ENCODE measurements at regions not wholly inside any gene's neighbourhood (a gene's known extent, or its start where the extent isn't known, plus 50 kb on each side); places are given as distances from the start of the nearest gene placed in this dataset.

GRCh38 chrX:74216421-74216820, 87.6 kb upstream of the ZCCHC13 start:
- no peak overlapping the region for H3K27ac ChIP-seq (ENCODE audit: poor library complexity, severe bottlenecking)
- no peaks in the 10 kb centered on the region for H3K4me1 ChIP-seq (ENCODE audit: insufficient read depth, poor library complexity, severe bottlenecking)
- H3K4me3 ChIP-seq (ENCODE audit: severe bottlenecking), result no peak overlapping the region
- no peaks in the 10 kb centered on the region for H3K9me3 ChIP-seq (ENCODE audit: severe bottlenecking)
- ATAC-seq (ENCODE audit: low read depth) (no peak), DNase-seq (ENCODE audit: low spot score) (no peak)
- H3K27me3 ChIP-seq (ENCODE audit: insufficient read depth, poor library complexity, severe bottlenecking), result no peaks in the 10 kb centered on the region
- H3K36me3 ChIP-seq (ENCODE audit: low read depth), result no peaks in the 10 kb centered on the region
- TF ChIP-seq CTCF (IDR thresholded peaks at IDR 0.05; ENCODE audit: poor library complexity, severe bottlenecking), result no peak

- no peaks in the 10 kb centered on the region for H3K9me3 ChIP-seq (ENCODE audit: severe bottlenecking)
- no peak overlapping the region for H3K4me3 ChIP-seq (ENCODE audit: severe bottlenecking)
- ATAC-seq (ENCODE audit: low read depth) (no peak), DNase-seq (ENCODE audit: low spot score) (no peak)
- no peaks in the 10 kb centered on the region for H3K27me3 ChIP-seq (ENCODE audit: insufficient read depth, poor library complexity, severe bottlenecking)
- TF ChIP-seq CTCF (IDR thresholded peaks at IDR 0.05; ENCODE audit: poor library complexity, severe bottlenecking), result no peak
- no peaks in the 10 kb centered on the region for H3K36me3 ChIP-seq (ENCODE audit: low read depth)
- H3K4me1 ChIP-seq (ENCODE audit: insufficient read depth, poor library complexity, severe bottlenecking), result no peaks in the 10 kb centered on the region
- H3K27ac ChIP-seq (ENCODE audit: poor library complexity, severe bottlenecking), result no peak overlapping the region
Observed at GRCh38 chrX:74211911-74212310, 92.1 kb upstream of the ZCCHC13 start.

- Histone ChIP-seq H3K4me3 (ENCODE audit: severe bottlenecking) (no peak overlapping the region), H3K4me1 (ENCODE audit: insufficient read depth, poor library complexity, severe bottlenecking) (no peaks in the 10 kb centered on the region), H3K36me3 (ENCODE audit: low read depth) (no peaks in the 10 kb centered on the region), H3K27ac (ENCODE audit: poor library complexity, severe bottlenecking) (no peak overlapping the region), H3K27me3 (ENCODE audit: insufficient read depth, poor library complexity, severe bottlenecking) (no peaks in the 10 kb centered on the region), H3K9me3 (ENCODE audit: severe bottlenecking) (no peaks in the 10 kb centered on the region)
- TF ChIP-seq CTCF (IDR thresholded peaks at IDR 0.05; ENCODE audit: poor library complexity, severe bottlenecking), result no peak
- DNase-seq (ENCODE audit: low spot score), result no peak
- ATAC-seq (ENCODE audit: low read depth), result no peak
Observed at GRCh38 chrX:74207539-74207938, 96.4 kb upstream of the ZCCHC13 start.

GRCh38 chrX:74195605-74196004, 108.4 kb upstream of the ZCCHC13 start:
- Histone ChIP-seq H3K27me3 (ENCODE audit: insufficient read depth, poor library complexity, severe bottlenecking) (no peaks in the 10 kb centered on the region), H3K27ac (ENCODE audit: poor library complexity, severe bottlenecking) (no peak overlapping the region), H3K4me3 (ENCODE audit: severe bottlenecking) (no peak overlapping the region), H3K9me3 (ENCODE audit: severe bottlenecking) (no peaks in the 10 kb centered on the region), H3K36me3 (ENCODE audit: low read depth) (no peaks in the 10 kb centered on the region), H3K4me1 (ENCODE audit: insufficient read depth, poor library complexity, severe bottlenecking) (no peaks in the 10 kb centered on the region)
- TF ChIP-seq CTCF (IDR thresholded peaks at IDR 0.05; ENCODE audit: poor library complexity, severe bottlenecking), result no peak
- no peak for ATAC-seq (ENCODE audit: low read depth)
- no peak for DNase-seq (ENCODE audit: low spot score)

GRCh38 chrX:74195120-74195519, 108.9 kb upstream of the ZCCHC13 start:
- TF ChIP-seq CTCF (IDR thresholded peaks at IDR 0.05; ENCODE audit: poor library complexity, severe bottlenecking), result no peak
- Histone ChIP-seq H3K4me1 (ENCODE audit: insufficient read depth, poor library complexity, severe bottlenecking) (no peaks in the 10 kb centered on the region), H3K27me3 (ENCODE audit: insufficient read depth, poor library complexity, severe bottlenecking) (no peaks in the 10 kb centered on the region), H3K36me3 (ENCODE audit: low read depth) (no peaks in the 10 kb centered on the region), H3K4me3 (ENCODE audit: severe bottlenecking) (no peak overlapping the region), H3K9me3 (ENCODE audit: severe bottlenecking) (no peaks in the 10 kb centered on the region), H3K27ac (ENCODE audit: poor library complexity, severe bottlenecking) (no peak overlapping the region)
- ATAC-seq (ENCODE audit: low read depth) (no peak), DNase-seq (ENCODE audit: low spot score) (no peak)

Data from RWPE2 (cell line).